Smooth muscle cell (in vitro differentiated cells): ENCODE measurements at regions not wholly inside any gene's neighbourhood (a gene's known extent, or its start where the extent isn't known, plus 50 kb on each side); places are given as distances from the start of the nearest gene placed in this dataset.

ENCODE experiments used
- DNase-seq: peaks from one replicate; lab custom pipeline; 2025; ENCODE audit not compliant: unreplicated experiment; lab: John Stamatoyannopoulos, UW
- H2AFZ ChIP-seq: fragments of 200-600 bp; sonication (generic); 2 replicates; pipeline ENCODE4 v1.6.0; 2016; ENCODE audit warnings: antibody characterized with exemption, low read depth, mild to moderate bottlenecking
- H3F3A ChIP-seq: fragments of 200-600 bp; sonication (generic); 2 replicates; pipeline ENCODE4 v1.6.0; 2017; ENCODE audit warnings: antibody characterized with exemption, low read depth
- H3K27ac ChIP-seq: fragments of 200-600 bp; sonication (generic); 2 replicates; pipeline ENCODE4 v1.5.1; 2016; ENCODE audit warnings: low read depth, mild to moderate bottlenecking
- H3K27me3 ChIP-seq: fragments of 200-600 bp; sonication (generic); 2 replicates; pipeline ENCODE4 v1.6.1; 2016; ENCODE audit warnings: low read depth, mild to moderate bottlenecking
- H3K36me3 ChIP-seq: fragments of 200-600 bp; sonication (generic); 2 replicates; pipeline ENCODE4 v1.5.1; 2016; ENCODE audit warnings: low read depth
- H3K4me1 ChIP-seq: fragments of 200-600 bp; sonication (generic); 2 replicates; pipeline ENCODE4 v1.5.1; 2016; ENCODE audit warnings: low read depth
- H3K4me2 ChIP-seq: fragments of 200-600 bp; sonication (generic); 2 replicates; pipeline ENCODE4 v1.6.0; 2016; ENCODE audit warnings: mild to moderate bottlenecking
- H3K4me3 ChIP-seq: fragments of 200-600 bp; sonication (generic); 2 replicates; pipeline ENCODE4 v1.5.1; 2016; ENCODE audit warnings: mild to moderate bottlenecking
- H3K79me2 ChIP-seq: fragments of 200-600 bp; sonication (generic); 2 replicates; pipeline ENCODE4 v1.6.0; 2016; ENCODE audit warnings: low read depth, mild to moderate bottlenecking
- H3K9ac ChIP-seq: fragments of 200-600 bp; sonication (generic); 2 replicates; pipeline ENCODE4 v1.6.0; 2016; ENCODE audit warnings: low read depth
- H3K9me3 ChIP-seq: fragments of 200-600 bp; sonication (generic); replicated peaks from 2 replicates; pipeline ENCODE4 v1.5.1; 2016; ENCODE audit warnings: low read depth
- H4K20me1 ChIP-seq: fragments of 200-600 bp; sonication (generic); 2 replicates; pipeline ENCODE4 v1.6.0; 2016; ENCODE audit warnings: low read depth
- CTCF ChIP-seq: fragments of 200-600 bp; sonication (generic); IDR thresholded peaks from 2 replicates; pipeline ENCODE4 v1.5.1; 2017; ENCODE audit warnings: borderline replicate concordance, mild to moderate bottlenecking, antibody characterized with exemption; ENCODE audit not compliant: insufficient read depth, poor library complexity, severe bottlenecking
- WGBS: methylation state at CpG from one replicate; pipeline ENCODE4 v1.1.7; 2016; ENCODE audit warnings: low lambda C conversion rate; 5-methylcytosine and 5-hydroxymethylcytosine counted together

- no peaks in the 10 kb centered on the region for H4K20me1 ChIP-seq
- H3K9ac ChIP-seq: no peak overlapping the region
- 88% methylated on average over 8 of the region's 8 CpGs for WGBS
- DNase-seq: no peak
- H2AFZ ChIP-seq: no peak overlapping the region
- TF ChIP-seq CTCF: no peak
- no peaks in the 10 kb centered on the region for H3K27me3 ChIP-seq
- no peaks in the 10 kb centered on the region for H3K36me3 ChIP-seq
- no peaks in the 10 kb centered on the region for H3K79me2 ChIP-seq
- no peak overlapping the region for H3K4me2 ChIP-seq
- H3K9me3 ChIP-seq: no peaks in the 10 kb centered on the region
- H3K4me1 ChIP-seq: no peaks in the 10 kb centered on the region
- H3F3A ChIP-seq: no peaks in the 10 kb centered on the region
- no peak overlapping the region for H3K27ac ChIP-seq
- no peak overlapping the region for H3K4me3 ChIP-seq
Observed at GRCh38 chr6:165929607-165930006, 238.0 kb downstream of the TBXT start.

GRCh38 chr6:165926378-165926777 lies 241.3 kb downstream of the TBXT start:
- 72% methylated on average over 4 of the region's 4 CpGs for WGBS
- H3K9me3 ChIP-seq: no peaks in the 10 kb centered on the region
- H4K20me1 ChIP-seq: no peaks in the 10 kb centered on the region
- no peak overlapping the region for H3K27ac ChIP-seq
- no peaks in the 10 kb centered on the region for H3K4me1 ChIP-seq
- no peak overlapping the region for H2AFZ ChIP-seq
- H3K27me3 ChIP-seq: no peaks in the 10 kb centered on the region
- TF ChIP-seq CTCF: no peak
- no peaks in the 10 kb centered on the region for H3K36me3 ChIP-seq
- no peak overlapping the region for H3K9ac ChIP-seq
- H3K4me3 ChIP-seq: no peak overlapping the region
- H3F3A ChIP-seq: no peaks in the 10 kb centered on the region
- no peak for DNase-seq
- no peak overlapping the region for H3K4me2 ChIP-seq
- H3K79me2 ChIP-seq: no peaks in the 10 kb centered on the region

GRCh38 chr6:165925474-165926156 lies 242.0 kb downstream of the TBXT start:
- Histone ChIP-seq H3K27me3 (no peaks in the 10 kb centered on the region), H3K4me1 (no peaks in the 10 kb centered on the region), H3K79me2 (no peaks in the 10 kb centered on the region), H4K20me1 (no peaks in the 10 kb centered on the region), H3K4me2 (no peak overlapping the region), H2AFZ (no peak overlapping the region), H3K9ac (no peak overlapping the region), H3K27ac (no peak overlapping the region), H3K9me3 (no peaks in the 10 kb centered on the region), H3K4me3 (no peak overlapping the region), H3F3A (no peaks in the 10 kb centered on the region), H3K36me3 (no peaks in the 10 kb centered on the region)
- no peak for TF ChIP-seq CTCF
- DNase-seq: no peak
- WGBS: 60% methylated on average over 1 of the region's 1 CpG

GRCh38 chr6:165922309-165922794 lies 245.3 kb downstream of the TBXT start:
- WGBS: 74% methylated on average over 6 of the region's 6 CpGs
- H3K27me3 ChIP-seq: no peaks in the 10 kb centered on the region
- H3K36me3 ChIP-seq: no peaks in the 10 kb centered on the region
- H3K27ac ChIP-seq: no peak overlapping the region
- DNase-seq: no peak
- H3F3A ChIP-seq: no peaks in the 10 kb centered on the region
- no peak for TF ChIP-seq CTCF
- H3K9ac ChIP-seq: no peak overlapping the region
- no peaks in the 10 kb centered on the region for H3K4me1 ChIP-seq
- H3K4me2 ChIP-seq: no peak overlapping the region
- no peaks in the 10 kb centered on the region for H3K9me3 ChIP-seq
- H3K4me3 ChIP-seq: no peak overlapping the region
- H4K20me1 ChIP-seq: no peaks in the 10 kb centered on the region
- no peak overlapping the region for H2AFZ ChIP-seq
- no peaks in the 10 kb centered on the region for H3K79me2 ChIP-seq
